CD4-positive, alpha-beta memory T cell (primary cell): ENCODE measurements at regions not wholly inside any gene's neighbourhood (a gene's known extent, or its start where the extent isn't known, plus 50 kb on each side); places are given as distances from the start of the nearest gene placed in this dataset.

Experiments
- CTCF ChIA-PET: fragments of 350-600 bp; sonication (Branson Sonifier 250); formaldehyde crosslinking; loops from one replicate; lab custom pipeline; 2021; ENCODE audit warnings: inconsistent platforms; ENCODE audit not compliant: partially characterized antibody; lab: Charles Lee
- POLR2A ChIA-PET: fragments of 350-600 bp; sonication (Branson Sonifier 250); formaldehyde crosslinking; loops from one replicate; lab custom pipeline; 2021; ENCODE audit not compliant: partially characterized antibody; lab: Charles Lee
- DNase-seq, 5 donors: peaks; one replicate each; pipeline versions ENCODE4 v3.0.0 to v3.0.0-alpha.2; 2020 to 2022; ENCODE audit warnings: mixed read lengths in 1 of 5
- H3K27ac ChIP-seq: one replicate; pipeline ENCODE4 v1.7.0; 2013; ENCODE audit warnings: low read depth, low read length
- H3K27me3 ChIP-seq: 2 replicates; pipeline ENCODE4 v1.7.0; 2013; ENCODE audit warnings: mild to moderate bottlenecking, low read length, moderate library complexity; ENCODE audit not compliant: insufficient read depth
- H3K36me3 ChIP-seq: 2 replicates; pipeline ENCODE4 v1.7.0; 2013; ENCODE audit warnings: mild to moderate bottlenecking, low read length, moderate library complexity; ENCODE audit not compliant: insufficient read depth
- H3K4me1 ChIP-seq: 2 replicates; pipeline ENCODE4 v1.7.0; 2013; ENCODE audit warnings: mild to moderate bottlenecking, low read length, moderate library complexity; ENCODE audit not compliant: insufficient read depth
- H3K4me3 ChIP-seq, 2 donors: one replicate each; pipeline ENCODE4 v1.7.0; 2013; ENCODE audit warnings: low read length in 2 of 2, mild to moderate bottlenecking in 1 of 2
- H3K9me3 ChIP-seq, 2 donors: one replicate each; pipeline ENCODE4 v1.7.0; 2013; ENCODE audit warnings: low read length in 2 of 2, control low read depth in 1 of 2; ENCODE audit not compliant: control insufficient read depth in 1 of 2
- H3K27ac Mint-ChIP-seq, 7 donors: one replicate each; pipeline ENCODE4 v1.8.0; 2020 to 2021; ENCODE audit warnings: mixed read lengths in 7 of 7, mild to moderate bottlenecking in 6 of 7, inconsistent platforms in 3 of 7, moderate library complexity in 3 of 7
- H3K27me3 Mint-ChIP-seq, 2 donors: one replicate each; pipeline ENCODE4 v1.8.0; 2020 to 2021; ENCODE audit warnings: mixed read lengths in 2 of 2
- H3K36me3 Mint-ChIP-seq, 2 donors: one replicate each; pipeline ENCODE4 v1.8.0; 2020 to 2021; ENCODE audit warnings: mixed read lengths in 2 of 2, inconsistent platforms in 1 of 2, mild to moderate bottlenecking in 1 of 2
- H3K4me1 Mint-ChIP-seq, 4 donors: one replicate each; pipeline ENCODE4 v1.8.0; 2020 to 2021; ENCODE audit warnings: mixed read lengths in 4 of 4, mild to moderate bottlenecking in 1 of 4
- H3K4me3 Mint-ChIP-seq, 8 donors: one replicate each; pipeline ENCODE4 v1.8.0; 2020 to 2021; ENCODE audit warnings: mixed read lengths in 8 of 8, mild to moderate bottlenecking in 7 of 8, moderate library complexity in 6 of 8, inconsistent platforms in 3 of 8
- H3K9me3 Mint-ChIP-seq, 8 donors: one replicate each; pipeline ENCODE4 v1.8.0; 2020 to 2021; ENCODE audit warnings: mixed read lengths in 8 of 8, mild to moderate bottlenecking in 5 of 8, inconsistent platforms in 3 of 8, moderate library complexity in 1 of 8
- intact Hi-C: fragments of 100-400 bp; cut with micrococcal nuclease; formaldehyde crosslinking; loops from one replicate; pipeline ENCODE4 v1.15.1; 2023

GRCh38 chr7:40948239-40948638 lies 754.7 kb downstream of the INHBA start:
- no peaks in the 10 kb centered on the region for H3K27me3 Mint-ChIP-seq
- Histone ChIP-seq H3K9me3 (no peaks in the 10 kb centered on the region), H3K27ac (no peak overlapping the region), H3K36me3 (no peaks in the 10 kb centered on the region), H3K27me3 (no peaks in the 10 kb centered on the region), H3K4me3 (no peak overlapping the region), H3K4me1 (no peaks in the 10 kb centered on the region)
- no peaks in the 10 kb centered on the region for H3K4me1 Mint-ChIP-seq
- POLR2A ChIA-PET = no interaction called here
- H3K4me3 Mint-ChIP-seq = no peak overlapping the region
- H3K9me3 Mint-ChIP-seq = peaks cover 5 to 59% (median 36%) of the 10 kb centered on the region in 8 donors
- H3K27ac Mint-ChIP-seq = no peak overlapping the region
- CTCF ChIA-PET = no interaction called here
- H3K36me3 Mint-ChIP-seq = no peaks in the 10 kb centered on the region
- intact Hi-C loops = no loop called here
- DNase-seq = no peak

- Mint-ChIP-seq H3K9me3 (peaks cover 5 to 53% (median 34%) of the 10 kb centered on the region in 8 donors), H3K4me1 (no peaks in the 10 kb centered on the region), H3K27ac (no peak overlapping the region), H3K27me3 (no peaks in the 10 kb centered on the region), H3K4me3 (no peak overlapping the region), H3K36me3 (no peaks in the 10 kb centered on the region)
- intact Hi-C loops = no loop called here
- ChIA-PET POLR2A (no interaction called here), CTCF (no interaction called here)
- H3K36me3 ChIP-seq = no peaks in the 10 kb centered on the region
- H3K9me3 ChIP-seq = no peaks in the 10 kb centered on the region
- no peaks in the 10 kb centered on the region for H3K27me3 ChIP-seq
- H3K27ac ChIP-seq = no peak overlapping the region
- H3K4me1 ChIP-seq = no peaks in the 10 kb centered on the region
- H3K4me3 ChIP-seq = no peak overlapping the region
- DNase-seq = no peak
Measured at GRCh38 chr7:40947566-40947965, 755.3 kb downstream of the INHBA start.

- Histone ChIP-seq H3K4me3 (no peak overlapping the region), H3K27ac (no peak overlapping the region), H3K36me3 (no peaks in the 10 kb centered on the region), H3K9me3 (no peaks in the 10 kb centered on the region), H3K27me3 (no peaks in the 10 kb centered on the region), H3K4me1 (no peaks in the 10 kb centered on the region)
- no peaks in the 10 kb centered on the region for H3K27me3 Mint-ChIP-seq
- ChIA-PET POLR2A (no interaction called here), CTCF (no interaction called here)
- intact Hi-C loops = no loop called here
- H3K9me3 Mint-ChIP-seq = peaks cover under 1 to 45% (median 34%) of the 10 kb centered on the region in 8 donors
- DNase-seq = no peak
- no peaks in the 10 kb centered on the region for H3K36me3 Mint-ChIP-seq
- no peak overlapping the region for H3K27ac Mint-ChIP-seq
- H3K4me3 Mint-ChIP-seq = no peak overlapping the region
- no peaks in the 10 kb centered on the region for H3K4me1 Mint-ChIP-seq
Measured at GRCh38 chr7:40946549-40946948, 756.3 kb downstream of the INHBA start.

- DNase-seq = no peak
- Histone ChIP-seq H3K9me3 (no peaks in the 10 kb centered on the region), H3K27me3 (no peaks in the 10 kb centered on the region), H3K4me3 (no peak overlapping the region), H3K36me3 (no peaks in the 10 kb centered on the region), H3K27ac (no peak overlapping the region), H3K4me1 (no peaks in the 10 kb centered on the region)
- Mint-ChIP-seq H3K27me3 (no peaks in the 10 kb centered on the region), H3K4me1 (no peaks in the 10 kb centered on the region), H3K36me3 (no peaks in the 10 kb centered on the region), H3K4me3 (no peak overlapping the region), H3K9me3 (peaks cover 3 to 41% (median 32%) of the 10 kb centered on the region in 8 donors), H3K27ac (no peak overlapping the region)
- intact Hi-C loops = no loop called here
- ChIA-PET POLR2A (no interaction called here), CTCF (no interaction called here)
Measured at GRCh38 chr7:40945788-40946187, 757.1 kb downstream of the INHBA start.

- Histone ChIP-seq H3K27ac (no peak overlapping the region), H3K36me3 (no peaks in the 10 kb centered on the region), H3K27me3 (no peaks in the 10 kb centered on the region), H3K4me3 (no peak overlapping the region), H3K9me3 (no peaks in the 10 kb centered on the region), H3K4me1 (no peaks in the 10 kb centered on the region)
- ChIA-PET CTCF (no interaction called here), POLR2A (no interaction called here)
- no peak for DNase-seq
- H3K27me3 Mint-ChIP-seq = no peaks in the 10 kb centered on the region
- H3K9me3 Mint-ChIP-seq = peaks cover 3 to 41% (median 30%) of the 10 kb centered on the region in 8 donors
- no peaks in the 10 kb centered on the region for H3K36me3 Mint-ChIP-seq
- intact Hi-C loops = no loop called here
- no peaks in the 10 kb centered on the region for H3K4me1 Mint-ChIP-seq
- H3K4me3 Mint-ChIP-seq = no peak overlapping the region
- H3K27ac Mint-ChIP-seq = no peak overlapping the region
Measured at GRCh38 chr7:40944981-40945585, 757.8 kb downstream of the INHBA start.

GRCh38 chr7:40937879-40938278 lies 765.0 kb downstream of the INHBA start:
- Histone ChIP-seq H3K36me3 (no peaks in the 10 kb centered on the region), H3K4me3 (no peak overlapping the region), H3K9me3 (no peaks in the 10 kb centered on the region), H3K4me1 (no peaks in the 10 kb centered on the region), H3K27me3 (no peaks in the 10 kb centered on the region), H3K27ac (no peak overlapping the region)
- no peak overlapping the region for H3K27ac Mint-ChIP-seq
- no peaks in the 10 kb centered on the region for H3K36me3 Mint-ChIP-seq
- H3K4me3 Mint-ChIP-seq = no peak overlapping the region
- ChIA-PET CTCF (no interaction called here), POLR2A (no interaction called here)
- H3K9me3 Mint-ChIP-seq = peaks cover 3 to 15% (median 9%) of the 10 kb centered on the region in 8 donors
- no peaks in the 10 kb centered on the region for H3K4me1 Mint-ChIP-seq
- no peaks in the 10 kb centered on the region for H3K27me3 Mint-ChIP-seq
- no peak for DNase-seq
- intact Hi-C loops = no loop called here

GRCh38 chr7:40935435-40935834 lies 767.5 kb downstream of the INHBA start:
- ChIA-PET POLR2A (no interaction called here), CTCF (no interaction called here)
- Histone ChIP-seq H3K36me3 (no peaks in the 10 kb centered on the region), H3K27ac (no peak overlapping the region), H3K4me1 (no peaks in the 10 kb centered on the region), H3K4me3 (no peak overlapping the region), H3K27me3 (no peaks in the 10 kb centered on the region), H3K9me3 (no peaks in the 10 kb centered on the region)
- intact Hi-C loops = no loop called here
- no peaks in the 10 kb centered on the region for H3K4me1 Mint-ChIP-seq
- DNase-seq = no peak
- H3K27ac Mint-ChIP-seq = no peak overlapping the region
- H3K36me3 Mint-ChIP-seq = no peaks in the 10 kb centered on the region
- H3K27me3 Mint-ChIP-seq = no peaks in the 10 kb centered on the region
- no peak overlapping the region for H3K4me3 Mint-ChIP-seq
- H3K9me3 Mint-ChIP-seq = peaks cover 0 to 20% (median 10%) of the 10 kb centered on the region in 8 donors

GRCh38 chr7:40923626-40924025 lies 779.3 kb downstream of the INHBA start:
- Mint-ChIP-seq H3K27ac (no peak overlapping the region), H3K4me1 (no peaks in the 10 kb centered on the region), H3K9me3 (peaks cover under 1 to 19% (median 10%) of the 10 kb centered on the region in 8 donors), H3K4me3 (no peak overlapping the region), H3K36me3 (no peaks in the 10 kb centered on the region), H3K27me3 (no peaks in the 10 kb centered on the region)
- H3K27me3 ChIP-seq = no peaks in the 10 kb centered on the region
- H3K4me1 ChIP-seq = no peaks in the 10 kb centered on the region
- CTCF ChIA-PET = no interaction called here
- no peaks in the 10 kb centered on the region for H3K36me3 ChIP-seq
- POLR2A ChIA-PET = no interaction called here
- H3K4me3 ChIP-seq = no peak overlapping the region
- H3K27ac ChIP-seq = no peak overlapping the region
- no peak for DNase-seq
- intact Hi-C loops = no loop called here
- H3K9me3 ChIP-seq = no peaks in the 10 kb centered on the region
